SW 1271 (cell line): ENCODE measurements at regions not wholly inside any gene's neighbourhood (a gene's known extent, or its start where the extent isn't known, plus 50 kb on each side); places are given as distances from the start of the nearest gene placed in this dataset.

ENCODE experiments used
- DNase-seq, 2 experiments: peaks; one replicate each; lab custom pipeline; 2025; lab: John Stamatoyannopoulos, UW

DNA sequence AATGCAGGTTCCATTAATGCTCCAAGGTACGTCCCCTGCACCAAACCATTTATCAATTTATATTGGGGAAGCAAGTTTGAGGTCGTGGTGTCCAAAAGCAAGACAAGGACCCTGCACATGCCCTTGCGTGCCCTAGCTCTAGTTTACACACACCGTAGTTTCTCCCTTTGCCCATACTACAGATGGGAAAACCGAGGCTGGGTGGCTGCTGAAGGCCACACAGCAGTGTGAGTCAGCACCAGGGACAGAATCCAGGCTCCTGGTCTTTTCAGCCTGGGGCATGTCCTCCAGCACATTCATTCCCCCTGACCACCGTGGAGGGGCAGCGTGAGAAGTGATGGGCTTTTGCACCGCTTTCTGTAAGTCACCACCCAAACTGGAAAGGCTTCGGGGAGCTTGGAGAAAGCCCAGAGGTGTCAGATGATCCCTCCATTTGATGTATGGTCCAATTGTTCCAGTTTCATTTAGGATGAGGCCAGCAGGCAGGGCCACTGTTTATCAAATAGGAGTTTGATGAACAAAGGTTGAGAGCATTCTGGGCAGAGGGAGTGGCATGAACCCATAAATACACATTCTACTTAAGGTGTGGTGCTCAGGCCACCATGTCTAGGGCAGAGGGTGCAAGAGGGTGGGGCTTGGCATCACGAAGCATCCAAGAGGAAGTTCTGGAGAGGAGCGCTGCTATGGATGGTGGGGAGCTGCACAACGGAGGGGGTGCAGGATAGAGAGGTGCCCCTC, 274.1 kb downstream of the HAUS1 start:
- DNase-seq: no peak

- no peak for DNase-seq
Observed at GRCh38 chr18:46378864-46379207, 274.7 kb downstream of the HAUS1 start.

GRCh38 chr18:46379323-46379950, 275.3 kb downstream of the HAUS1 start:
- no peak for DNase-seq

DNA sequence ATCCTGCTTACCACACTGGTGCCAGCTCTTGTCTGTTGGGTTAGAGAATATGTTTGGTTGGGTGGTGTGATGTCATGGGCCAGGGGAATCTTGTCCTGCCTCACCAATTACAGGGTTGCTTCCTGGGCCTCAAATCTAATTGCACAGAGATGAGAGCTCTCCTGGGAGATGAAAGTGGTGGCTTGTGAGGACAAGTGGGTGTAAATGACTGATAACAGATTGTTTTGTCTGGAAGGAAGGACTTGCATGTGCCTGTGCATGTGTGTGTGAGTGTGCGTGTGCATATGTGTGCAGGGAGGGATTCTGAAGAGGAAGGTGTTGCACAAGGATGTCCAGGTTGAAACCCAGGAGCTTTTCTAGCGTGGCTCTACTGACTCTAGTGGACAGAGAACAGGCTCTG, 271.9 kb downstream of the LOXHD1 start:
- no peak for DNase-seq

DNA sequence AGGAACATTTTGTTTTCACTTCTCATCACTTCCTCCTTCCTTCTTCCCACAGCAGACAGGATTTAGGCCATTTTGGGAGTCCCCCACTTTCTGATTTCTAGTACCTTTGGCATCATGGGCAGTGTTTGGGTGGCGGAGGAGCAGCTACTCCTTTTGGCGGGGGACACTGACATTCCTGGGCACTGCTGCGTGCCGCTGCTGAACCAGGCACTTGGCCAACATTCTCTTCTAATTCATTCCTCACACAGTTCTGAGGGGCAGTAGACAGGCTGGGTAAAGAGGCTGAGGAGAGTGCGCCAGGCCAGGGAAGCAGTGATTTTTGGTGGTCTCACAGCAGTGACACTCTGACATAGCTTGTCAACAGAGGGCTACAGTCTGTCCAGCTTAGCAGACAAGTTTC, 270.2 kb downstream of the LOXHD1 start:
- DNase-seq: no peak

DNA sequence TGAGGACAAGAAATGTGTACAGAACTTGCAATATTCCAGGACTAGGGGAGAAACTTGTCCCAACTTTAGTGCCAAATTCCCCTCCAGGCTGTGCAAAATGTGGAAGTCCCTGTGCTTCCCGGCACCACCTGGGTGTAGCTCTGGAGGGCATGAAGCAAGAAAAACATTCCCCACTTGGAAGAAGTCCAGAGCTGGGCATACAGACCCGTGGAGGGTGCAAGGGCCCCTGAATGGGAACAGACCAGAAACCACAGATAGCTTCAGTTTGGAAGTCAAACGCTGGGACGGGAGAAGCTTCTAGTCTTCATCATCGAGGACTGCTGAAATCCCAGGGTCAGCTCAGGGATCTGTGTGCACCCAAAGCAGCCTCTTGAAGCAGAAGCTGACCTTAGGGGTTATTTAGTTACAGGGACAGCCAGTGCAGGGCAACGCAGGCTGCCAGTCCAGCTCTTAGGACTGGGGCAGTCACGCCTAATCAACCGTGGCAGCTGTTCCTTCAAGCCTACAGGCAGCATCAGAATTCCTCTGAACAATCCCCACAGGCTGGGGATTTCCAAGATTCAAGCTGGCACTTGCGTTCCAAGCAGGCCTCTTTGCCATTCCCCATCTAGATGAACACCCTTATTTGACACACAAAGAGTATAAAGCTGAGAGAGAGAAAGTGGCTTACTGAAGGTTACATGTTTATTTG, 269.4 kb downstream of the LOXHD1 start:
- DNase-seq: no peak

GRCh38 chr18:46388286-46388685, 268.7 kb downstream of the LOXHD1 start:
- DNase-seq: no peak

DNA sequence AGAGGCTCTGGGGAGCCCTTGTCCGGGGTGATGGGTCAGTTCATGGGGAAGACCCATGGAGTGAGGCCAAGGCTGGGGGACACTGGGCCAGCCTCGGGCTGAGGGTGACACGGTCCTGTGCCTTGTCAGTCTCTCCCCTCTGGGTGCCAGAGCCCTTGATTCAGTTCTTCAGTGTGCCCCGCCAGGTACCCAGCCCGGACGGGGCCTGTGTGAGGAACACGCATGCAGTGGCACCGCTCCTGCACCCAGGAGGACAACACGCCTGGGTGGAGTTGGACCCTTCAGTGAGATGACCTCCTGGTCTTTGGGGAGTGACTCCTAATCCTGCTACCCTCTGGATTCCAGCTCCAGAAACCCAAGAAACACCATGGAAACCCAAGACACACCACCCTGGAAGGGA, 264.4 kb downstream of the LOXHD1 start:
- no peak for DNase-seq

DNA sequence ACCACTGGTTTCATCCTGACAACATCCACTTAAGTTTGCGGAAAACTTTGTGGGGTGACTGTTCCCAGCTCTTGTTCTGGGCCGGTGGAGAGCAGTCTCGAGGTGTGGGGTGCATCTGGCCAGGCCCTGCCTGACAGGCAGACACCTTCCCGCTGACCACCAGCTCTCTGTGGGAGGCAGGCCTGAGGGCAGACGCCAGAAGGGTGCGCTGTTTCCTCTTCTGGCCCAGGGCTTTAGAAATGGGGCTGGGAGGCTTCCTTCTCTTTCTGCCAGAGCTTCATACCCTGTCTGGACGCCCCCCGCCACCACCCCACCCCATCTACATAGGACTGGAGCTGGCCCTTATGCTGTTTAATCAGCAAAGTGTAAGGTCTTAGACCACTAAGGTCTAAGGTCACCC, 263.8 kb downstream of the LOXHD1 start:
- DNase-seq: no peak

GRCh38 chr18:46393961-46394360, 263.1 kb downstream of the LOXHD1 start:
- no peak for DNase-seq

GRCh38 chr18:46395795-46396194, 261.2 kb downstream of the LOXHD1 start:
- no peak for DNase-seq

DNA sequence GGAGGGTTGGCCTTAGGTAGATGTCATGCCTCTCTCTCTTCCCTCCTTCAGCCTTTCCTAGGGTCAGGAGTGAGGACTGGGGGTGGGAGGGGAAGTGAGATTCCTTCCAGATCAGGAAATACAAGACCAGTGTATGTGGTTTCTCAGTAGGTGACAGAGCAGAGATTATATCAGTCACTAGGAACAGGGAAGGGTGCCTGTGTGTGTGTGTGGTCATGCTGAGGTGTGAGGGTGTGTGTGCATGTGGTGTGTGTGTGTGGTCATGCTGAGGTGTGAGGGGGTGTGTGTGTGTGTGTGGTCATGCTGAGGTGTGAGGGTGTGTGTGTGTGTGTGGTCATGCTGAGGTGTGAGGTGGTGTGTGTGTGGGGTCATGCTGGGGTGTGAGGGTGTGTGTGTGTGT, 259.8 kb downstream of the LOXHD1 start:
- DNase-seq: no peak

- no peak for DNase-seq
Observed at GRCh38 chr18:46398005-46398404, 259.0 kb downstream of the LOXHD1 start.

DNA sequence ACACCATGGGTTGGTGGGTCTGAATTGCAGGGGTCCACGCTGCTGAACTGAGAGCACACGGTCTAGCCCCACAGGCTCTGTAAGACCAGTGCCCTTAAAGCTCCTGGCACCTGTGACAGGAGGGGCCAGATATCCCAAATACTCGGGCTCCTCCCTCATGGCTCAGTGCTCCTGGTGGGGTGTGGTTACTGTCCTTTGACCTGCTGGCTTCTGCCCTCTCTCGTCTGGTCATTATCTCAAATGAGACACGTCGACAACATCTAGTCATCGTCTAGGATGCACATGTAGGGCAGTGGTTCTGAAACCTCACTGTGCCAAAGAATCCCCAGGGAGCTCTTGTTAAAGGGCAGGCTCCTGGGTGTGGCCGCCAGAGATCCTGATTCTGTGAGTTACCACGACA, 258.4 kb downstream of the LOXHD1 start:
- no peak for DNase-seq

- DNase-seq: no peak
Observed at GRCh38 chr18:46399303-46399702, 257.7 kb downstream of the LOXHD1 start.

- DNase-seq: no peak
Observed at GRCh38 chr18:46400449-46400848, 256.6 kb downstream of the LOXHD1 start.

GRCh38 chr18:46401486-46402070, 255.4 kb downstream of the LOXHD1 start:
- no peak for DNase-seq

GRCh38 chr18:46402396-46402795, 254.6 kb downstream of the LOXHD1 start:
- DNase-seq: no peak

- DNase-seq: no peak
Observed at GRCh38 chr18:46402945-46403344, 254.1 kb downstream of the LOXHD1 start.

DNA sequence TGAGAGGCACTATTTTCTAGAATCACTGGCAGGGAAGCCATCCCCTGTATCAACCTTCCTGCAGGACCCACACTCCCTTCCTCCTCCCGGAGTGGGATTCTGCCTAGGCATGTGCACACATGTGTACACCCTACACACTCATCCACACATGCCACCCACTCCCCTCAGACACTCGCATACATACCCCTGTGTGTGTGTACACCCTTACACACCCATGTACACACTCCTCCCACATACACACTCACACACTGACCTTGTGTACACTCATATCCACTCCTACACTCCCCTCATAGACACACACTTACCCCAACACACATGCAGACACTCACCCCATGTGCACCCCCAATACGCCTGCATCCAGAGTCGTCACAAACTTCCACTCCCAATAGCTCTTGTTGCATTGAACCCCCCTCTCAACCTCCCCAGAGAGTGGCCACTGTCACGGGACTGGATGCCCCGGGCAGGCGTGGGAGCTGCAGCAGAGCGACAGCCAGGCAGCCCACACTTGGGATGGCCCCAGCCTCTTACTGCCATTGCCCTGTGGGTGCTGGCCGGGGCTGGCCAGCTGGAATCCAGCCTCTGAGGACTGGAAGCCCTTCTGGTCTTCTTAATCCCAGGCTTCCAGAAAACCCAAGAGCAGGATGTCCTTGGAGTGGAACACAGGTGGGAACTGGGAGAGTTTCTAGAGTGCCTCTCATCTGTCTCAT, 251.0 kb downstream of the LOXHD1 start:
- DNase-seq: no peak

DNA sequence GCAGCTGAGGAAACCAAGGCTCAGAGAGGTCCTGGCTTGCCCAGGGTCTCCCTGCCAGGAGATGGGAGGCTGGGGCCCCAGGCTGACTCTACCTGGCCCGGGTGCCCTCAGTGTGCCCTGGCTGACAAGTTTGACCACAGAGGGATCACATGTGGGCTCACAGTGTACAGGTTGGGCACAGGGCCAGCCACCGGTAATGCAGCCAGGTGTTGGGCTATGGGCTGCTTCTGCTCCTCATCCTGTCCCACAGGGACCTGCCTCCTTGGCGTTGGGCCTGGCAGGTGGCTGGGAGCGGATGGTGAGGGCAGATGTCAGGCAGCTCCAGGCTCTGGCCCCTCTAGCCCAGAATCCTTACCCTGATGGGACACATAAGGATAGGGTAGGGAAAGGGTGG, 250.5 kb downstream of the LOXHD1 start:
- DNase-seq: no peak

DNA sequence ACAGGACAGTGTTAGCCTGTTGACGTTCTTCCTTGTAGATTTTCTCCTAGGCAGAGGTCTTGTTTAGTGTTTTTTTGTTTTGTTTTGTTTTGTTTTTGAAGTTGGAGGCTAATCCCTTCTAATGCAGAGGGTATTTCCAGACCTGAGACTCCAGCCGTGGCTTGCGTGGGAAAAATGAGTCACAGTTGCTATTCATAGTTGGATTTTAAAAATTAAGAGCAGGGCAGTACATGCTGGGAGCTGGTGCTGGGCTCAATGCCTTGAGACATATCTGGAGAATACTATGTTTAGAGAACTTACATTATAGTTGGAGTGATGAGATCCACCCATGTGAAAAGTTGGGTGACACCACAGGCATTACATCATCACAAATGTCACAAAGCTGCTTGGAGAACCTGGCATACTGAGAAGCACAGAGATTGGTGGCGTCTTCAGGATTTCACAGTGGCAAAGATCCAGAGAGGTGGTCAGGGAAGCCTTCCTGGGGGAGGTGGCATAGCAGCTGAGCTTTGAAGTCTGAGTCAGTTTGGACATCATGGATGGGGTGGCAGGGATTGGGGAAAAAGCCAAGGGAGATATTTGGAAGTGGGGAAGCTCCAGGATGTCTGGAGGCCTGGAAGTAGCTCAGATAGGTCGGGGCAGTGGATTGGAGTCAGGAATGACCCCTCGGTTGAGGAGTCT, 249.4 kb downstream of the LOXHD1 start:
- DNase-seq: no peak
